ENCODE measurements at regions not wholly inside any gene's neighbourhood (a gene's known extent, or its start where the extent isn't known, plus 50 kb on each side); places are given as distances from the start of the nearest gene placed in this dataset.

DNA sequence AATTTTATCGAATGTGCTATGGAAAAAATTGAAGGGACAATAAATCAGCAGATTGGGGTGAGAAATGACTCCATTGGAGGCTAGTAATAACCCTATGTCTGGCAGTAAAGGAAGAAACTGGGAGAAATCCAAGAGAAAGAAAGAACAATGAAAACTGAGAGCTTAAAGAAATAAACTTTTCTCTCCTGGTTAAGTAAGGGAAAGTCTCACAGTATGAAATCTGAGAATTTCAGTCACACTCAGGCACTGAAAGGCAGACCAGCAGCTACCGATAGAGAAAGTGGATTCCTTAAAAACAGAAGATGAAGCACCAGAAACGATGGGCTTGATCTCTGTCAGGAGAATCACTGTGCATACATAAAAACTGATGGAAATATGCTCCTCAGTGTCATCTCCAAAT, 404.2 kb downstream of the PLPP3 start:
- Mint-ChIP-seq H3K4me3 (no peak overlapping the region), H3K9me3 (peaks cover 0 to 7% of the 10 kb centered on the region in 2 donors), H3K27me3 (no peaks in the 10 kb centered on the region), H3K36me3 (ENCODE audit: insufficient read depth) (no peaks in the 10 kb centered on the region), H3K4me1 (ENCODE audit: low read depth in 2 of 2) (no peaks in the 10 kb centered on the region), H3K27ac (no peak overlapping the region)
- ATAC-seq (replicated peaks): no peak
- DNase-seq: no peak

DNA sequence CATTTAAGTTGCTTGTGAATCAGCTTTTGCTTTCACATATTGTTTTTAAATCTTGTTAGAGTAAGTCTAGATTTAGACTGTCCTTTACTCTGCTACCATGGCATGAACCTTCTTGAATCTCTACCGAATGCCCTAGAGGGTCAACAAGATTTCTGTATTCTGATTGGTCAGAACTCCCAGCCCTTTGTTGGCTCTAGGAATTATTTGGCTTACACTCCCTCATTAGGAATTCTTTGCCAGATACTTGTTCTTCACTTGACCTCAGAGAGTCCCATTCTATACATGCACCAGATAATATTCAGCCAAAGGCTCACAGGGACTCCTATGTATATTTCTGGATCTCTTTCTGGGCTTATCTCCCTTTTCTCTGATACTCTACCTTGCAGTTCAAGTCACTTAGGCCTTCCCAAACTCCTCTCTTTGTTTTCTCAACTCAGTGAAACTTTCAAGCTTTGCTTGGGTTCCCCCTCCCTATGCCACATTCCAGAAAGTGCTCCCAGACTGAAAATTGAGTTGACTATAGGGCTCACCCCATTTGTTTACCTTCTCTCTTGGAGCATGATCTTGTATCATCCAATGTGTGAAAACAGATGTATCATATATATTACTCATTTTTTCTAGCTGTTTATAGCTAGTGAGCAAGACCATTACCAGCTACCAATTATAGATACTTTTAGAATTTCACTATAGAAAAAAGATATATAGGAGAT, 405.0 kb downstream of the PLPP3 start:
- Mint-ChIP-seq H3K36me3 (ENCODE audit: insufficient read depth) (no peaks in the 10 kb centered on the region), H3K27me3 (no peaks in the 10 kb centered on the region), H3K4me3 (no peak overlapping the region), H3K4me1 (ENCODE audit: low read depth in 2 of 2) (no peaks in the 10 kb centered on the region), H3K27ac (no peak overlapping the region), H3K9me3 (peaks cover 0 to 7% of the 10 kb centered on the region in 2 donors)
- no peak for DNase-seq
- ATAC-seq (replicated peaks): no peak

DNA sequence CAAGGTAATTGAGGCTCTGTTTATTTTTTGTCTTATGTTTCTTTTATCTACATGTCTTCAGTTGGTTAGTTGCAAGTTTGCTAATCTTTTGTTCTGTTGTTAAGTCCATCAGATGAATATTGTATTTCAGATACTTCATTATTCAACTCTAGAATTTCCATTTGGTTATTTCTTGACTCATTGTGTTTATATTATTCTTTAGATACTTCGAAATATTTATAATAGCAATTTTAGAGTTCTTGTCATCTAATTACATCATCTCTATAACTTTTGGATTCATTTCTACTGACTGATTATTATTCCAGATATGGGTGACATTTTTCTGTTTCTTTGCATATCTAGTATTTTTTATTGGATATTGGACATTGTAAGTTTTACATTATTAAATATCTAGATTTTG, 405.6 kb downstream of the PLPP3 start:
- no peak for ATAC-seq (replicated peaks)
- H3K4me3 Mint-ChIP-seq: no peak overlapping the region
- no peaks in the 10 kb centered on the region for H3K4me1 Mint-ChIP-seq (ENCODE audit: low read depth in 2 of 2)
- H3K27ac Mint-ChIP-seq: no peak overlapping the region
- no peak for DNase-seq
- H3K9me3 Mint-ChIP-seq: peaks cover 0 to 7% of the 10 kb centered on the region in 2 donors
- no peaks in the 10 kb centered on the region for H3K27me3 Mint-ChIP-seq
- no peaks in the 10 kb centered on the region for H3K36me3 Mint-ChIP-seq (ENCODE audit: insufficient read depth)

DNA sequence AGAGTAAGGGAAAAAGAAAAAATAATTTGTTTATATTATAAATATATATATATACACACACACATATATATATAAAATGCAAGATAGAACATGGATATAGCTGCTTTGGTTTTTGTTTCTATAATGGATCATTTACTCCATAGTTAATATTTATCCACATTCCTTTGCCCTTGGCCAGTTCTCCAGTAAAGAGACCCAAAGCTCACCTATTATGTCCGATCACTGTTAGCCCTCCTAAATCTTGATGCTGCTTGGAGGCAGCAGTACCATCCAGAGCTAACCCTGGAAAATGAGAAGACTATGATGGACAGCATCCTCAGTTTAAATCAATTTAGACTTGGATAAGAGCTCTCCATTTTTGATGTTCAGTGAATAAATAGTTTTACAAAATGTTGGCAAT, 407.7 kb downstream of the PLPP3 start:
- ATAC-seq (replicated peaks): no peak
- Mint-ChIP-seq H3K36me3 (ENCODE audit: insufficient read depth) (no peaks in the 10 kb centered on the region), H3K27ac (no peak overlapping the region), H3K27me3 (no peaks in the 10 kb centered on the region), H3K9me3 (peaks cover 0 to 7% of the 10 kb centered on the region in 2 donors), H3K4me1 (ENCODE audit: low read depth in 2 of 2) (no peaks in the 10 kb centered on the region), H3K4me3 (no peak overlapping the region)
- DNase-seq: no peak

DNA sequence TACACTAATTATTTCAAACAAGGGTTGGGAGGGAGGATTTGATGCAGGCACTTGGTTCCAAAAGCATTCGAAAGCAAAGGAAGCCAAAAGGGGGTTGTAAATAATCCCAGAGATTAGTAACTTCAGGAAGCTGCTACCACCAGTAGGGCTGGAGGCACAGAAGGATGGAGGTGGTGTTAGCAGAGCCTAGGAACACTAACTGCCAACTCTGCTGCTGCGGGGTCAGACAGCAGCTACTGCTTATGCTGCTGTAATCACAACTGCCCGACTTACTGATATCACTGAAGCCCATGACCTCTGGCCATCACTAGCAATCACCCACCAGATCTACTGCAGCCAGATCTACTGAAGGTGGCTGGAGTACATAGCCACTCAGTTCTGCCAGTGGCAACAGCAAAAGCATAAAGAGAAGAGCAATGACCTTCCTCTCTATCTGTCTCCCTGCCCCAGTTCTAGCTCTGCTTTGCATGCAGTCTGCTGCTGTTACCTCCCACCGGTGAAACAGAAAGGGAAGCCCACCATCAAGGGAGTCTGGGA, 408.5 kb downstream of the PLPP3 start:
- H3K9me3 Mint-ChIP-seq: peaks cover 4 to 7% of the 10 kb centered on the region in 2 donors
- H3K36me3 Mint-ChIP-seq (ENCODE audit: insufficient read depth): no peaks in the 10 kb centered on the region
- ATAC-seq (replicated peaks): no peak
- no peak overlapping the region for H3K4me3 Mint-ChIP-seq
- no peak for DNase-seq
- no peaks in the 10 kb centered on the region for H3K4me1 Mint-ChIP-seq (ENCODE audit: low read depth in 2 of 2)
- no peak overlapping the region for H3K27ac Mint-ChIP-seq
- H3K27me3 Mint-ChIP-seq: peaks cover 0 to 3% of the 10 kb centered on the region in 2 donors

DNA sequence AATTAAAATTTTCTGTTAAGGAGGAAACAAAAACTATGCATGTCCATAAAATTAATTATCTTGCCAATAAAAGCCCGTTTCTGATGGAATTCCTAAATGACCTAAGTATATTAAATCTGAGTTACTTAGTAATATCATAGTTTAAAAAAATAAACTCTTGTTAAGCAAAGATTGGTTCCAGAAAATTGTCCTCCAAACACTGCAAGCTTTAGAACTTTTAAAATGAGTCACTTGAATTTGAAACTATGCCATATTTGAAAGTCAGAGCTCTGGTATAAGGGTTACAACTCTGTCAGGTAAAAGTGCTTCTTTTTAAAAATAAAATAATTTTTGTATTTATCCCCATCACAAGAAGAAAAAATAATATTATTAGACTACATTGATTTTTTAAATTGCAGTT, 409.5 kb downstream of the PLPP3 start:
- Mint-ChIP-seq H3K36me3 (ENCODE audit: insufficient read depth) (no peaks in the 10 kb centered on the region), H3K9me3 (peaks cover 4 to 7% of the 10 kb centered on the region in 2 donors), H3K4me1 (ENCODE audit: low read depth in 2 of 2) (no peaks in the 10 kb centered on the region), H3K27ac (no peak overlapping the region), H3K27me3 (peaks cover 0 to 6% of the 10 kb centered on the region in 2 donors), H3K4me3 (no peak overlapping the region)
- DNase-seq (no peak), ATAC-seq (replicated peaks) (no peak)

DNA sequence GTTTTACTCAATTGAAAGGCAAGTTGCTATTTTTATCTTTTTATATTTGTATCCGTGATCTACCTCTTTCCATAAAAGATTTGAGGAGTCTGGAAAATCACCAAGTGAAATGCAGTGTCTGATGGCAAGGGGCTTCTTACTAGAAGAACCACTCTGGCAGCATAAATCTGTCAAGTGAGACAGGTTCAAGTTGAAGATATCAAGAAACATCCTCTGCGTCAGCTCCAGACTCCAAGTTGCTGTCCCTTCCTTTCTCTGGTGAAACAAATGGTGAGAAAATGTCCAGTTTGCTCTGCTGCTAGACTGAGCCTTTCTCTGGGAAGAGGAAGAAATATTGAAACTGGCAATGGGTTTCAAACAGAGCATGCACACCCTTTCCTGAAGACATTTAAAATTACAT, 411.2 kb downstream of the PLPP3 start:
- DNase-seq (no peak), ATAC-seq (replicated peaks) (no peak)
- Mint-ChIP-seq H3K27me3 (peaks cover 0 to 6% of the 10 kb centered on the region in 2 donors), H3K9me3 (peaks cover 0 to 4% of the 10 kb centered on the region in 2 donors), H3K36me3 (ENCODE audit: insufficient read depth) (no peaks in the 10 kb centered on the region), H3K4me3 (no peak overlapping the region), H3K4me1 (ENCODE audit: low read depth in 2 of 2) (no peaks in the 10 kb centered on the region), H3K27ac (no peak overlapping the region)

DNA sequence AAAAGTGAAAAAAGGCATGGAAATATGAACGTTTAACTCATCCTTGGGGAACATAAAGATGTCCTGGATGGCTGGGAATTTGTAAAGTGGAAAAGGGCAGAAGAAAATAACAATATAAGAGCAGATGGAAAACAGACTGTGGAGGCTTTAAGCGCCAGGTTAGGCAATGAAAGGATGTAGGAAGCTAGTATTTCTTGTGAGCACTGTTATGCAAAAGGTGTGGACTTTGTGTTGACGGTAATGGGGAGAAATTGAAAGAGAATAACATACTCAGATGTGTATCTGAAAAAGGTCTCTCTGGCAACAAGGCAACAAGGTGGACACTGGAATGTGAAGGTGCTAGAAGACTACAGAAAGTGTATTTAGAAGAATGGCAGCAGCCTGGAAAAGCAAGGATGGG, 411.8 kb downstream of the PLPP3 start:
- H3K27me3 Mint-ChIP-seq: peaks cover 0 to 6% of the 10 kb centered on the region in 2 donors
- DNase-seq (no peak), ATAC-seq (replicated peaks) (no peak)
- no peak overlapping the region for H3K4me3 Mint-ChIP-seq
- peaks cover 0 to 4% of the 10 kb centered on the region in 2 donors for H3K9me3 Mint-ChIP-seq
- no peak overlapping the region for H3K27ac Mint-ChIP-seq
- H3K4me1 Mint-ChIP-seq (ENCODE audit: low read depth in 2 of 2): no peaks in the 10 kb centered on the region
- no peaks in the 10 kb centered on the region for H3K36me3 Mint-ChIP-seq (ENCODE audit: insufficient read depth)

DNA sequence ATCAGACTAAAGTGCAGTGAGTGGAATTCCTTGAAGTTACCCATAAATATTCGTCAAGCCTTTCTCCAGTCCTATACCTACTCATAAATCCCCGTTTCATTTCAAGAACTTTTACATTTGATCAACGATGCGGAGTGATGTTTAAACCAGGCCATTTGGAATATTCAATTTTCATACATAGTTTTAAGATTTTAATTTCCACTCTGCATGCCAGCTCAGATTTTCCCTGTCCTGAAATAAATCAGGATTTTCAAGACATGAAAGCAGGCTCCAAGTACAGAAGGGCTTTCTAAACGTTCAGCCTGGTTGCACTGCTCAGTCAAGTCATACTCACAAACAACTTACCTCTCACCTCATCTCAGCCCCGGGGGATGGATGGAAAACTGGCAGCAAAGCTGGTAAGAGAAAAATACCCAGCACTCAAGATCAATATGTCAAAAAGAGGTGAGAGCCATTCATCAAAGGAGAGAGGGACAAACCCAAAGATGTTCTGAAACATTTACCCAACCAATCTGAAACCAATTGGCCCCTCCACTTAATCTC, 418.5 kb downstream of the PLPP3 start:
- ATAC-seq (replicated peaks) (no peak), DNase-seq (no peak)
- Mint-ChIP-seq H3K4me3 (no peak overlapping the region), H3K27me3 (peaks cover 0 to 3% of the 10 kb centered on the region in 2 donors), H3K36me3 (ENCODE audit: insufficient read depth) (no peaks in the 10 kb centered on the region), H3K9me3 (peaks cover 2 to 7% of the 10 kb centered on the region in 2 donors), H3K4me1 (ENCODE audit: low read depth in 2 of 2) (no peaks in the 10 kb centered on the region), H3K27ac (no peak overlapping the region)

DNA sequence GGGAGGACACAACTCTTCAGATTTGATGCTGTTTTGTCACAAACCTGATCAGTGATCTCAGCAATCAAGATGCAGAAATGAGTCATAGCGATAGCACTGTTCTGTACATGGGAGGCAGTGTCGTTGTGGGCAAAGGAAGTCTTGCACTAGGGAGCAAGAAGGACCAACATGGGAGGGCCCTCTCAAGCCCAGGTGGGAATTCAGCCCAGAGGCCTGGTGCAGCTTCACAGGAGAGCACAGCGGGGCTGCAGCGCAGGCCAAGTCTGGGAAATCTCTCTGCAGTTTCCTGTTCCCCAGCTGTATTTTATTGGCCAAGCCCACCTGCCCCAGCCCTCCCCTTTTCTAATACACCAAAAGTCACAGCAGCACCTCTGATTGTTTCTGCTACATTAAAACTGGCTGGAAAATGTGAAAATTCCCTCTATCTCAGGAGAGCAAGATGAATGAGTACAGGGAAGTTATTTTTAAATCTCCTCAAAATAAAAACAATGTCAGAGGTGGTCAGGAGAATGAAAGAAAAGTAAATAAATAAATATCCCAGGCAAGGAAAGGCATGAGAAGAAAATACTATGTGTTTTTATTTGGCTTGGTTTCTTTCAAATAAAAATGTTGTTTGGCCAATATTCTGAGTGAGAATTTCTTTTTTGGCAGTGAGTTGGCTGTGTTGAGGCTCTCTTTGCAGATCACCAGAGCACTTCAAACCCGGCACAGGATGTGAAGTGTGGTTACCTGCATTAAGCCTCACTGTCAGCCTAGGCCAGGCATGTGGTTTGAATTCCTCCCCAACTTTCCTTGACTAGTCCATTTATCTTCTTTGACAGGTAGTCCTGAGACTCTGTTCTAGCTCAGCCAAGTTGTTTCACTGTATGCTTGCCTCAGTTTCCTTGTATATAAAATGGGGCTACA, 422.1 kb downstream of the PLPP3 start:
- no peaks in the 10 kb centered on the region for H3K36me3 Mint-ChIP-seq (ENCODE audit: insufficient read depth)
- ATAC-seq (replicated peaks) (no peak), DNase-seq (no peak)
- H3K27ac Mint-ChIP-seq: no peak overlapping the region
- no peaks in the 10 kb centered on the region for H3K4me1 Mint-ChIP-seq (ENCODE audit: low read depth in 2 of 2)
- no peak overlapping the region for H3K4me3 Mint-ChIP-seq
- peaks cover 2 to 7% of the 10 kb centered on the region in 2 donors for H3K9me3 Mint-ChIP-seq
- H3K27me3 Mint-ChIP-seq: no peaks in the 10 kb centered on the region

DNA sequence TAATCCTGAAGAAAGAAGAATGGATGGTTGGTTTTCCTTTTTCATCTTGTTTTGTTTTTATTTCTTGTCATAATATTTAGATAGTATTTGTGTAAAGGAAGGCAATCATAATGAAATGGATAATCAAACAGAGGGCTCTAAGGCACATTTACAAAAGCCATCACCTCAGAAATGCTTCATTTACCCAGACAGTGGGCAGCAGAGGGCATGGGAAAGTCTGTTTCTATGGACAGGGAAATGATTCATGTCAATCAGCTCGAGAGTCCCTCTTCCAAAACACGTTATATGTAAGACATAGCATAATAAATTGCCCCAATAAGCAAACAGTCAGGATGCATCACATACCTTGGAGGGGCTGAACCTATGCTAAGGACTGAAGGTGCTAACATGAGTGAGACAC, 426.1 kb downstream of the PLPP3 start:
- ATAC-seq (replicated peaks): no peak
- no peaks in the 10 kb centered on the region for H3K9me3 Mint-ChIP-seq
- H3K4me3 Mint-ChIP-seq: no peak overlapping the region
- no peaks in the 10 kb centered on the region for H3K36me3 Mint-ChIP-seq (ENCODE audit: insufficient read depth)
- no peak for DNase-seq
- H3K4me1 Mint-ChIP-seq (ENCODE audit: low read depth in 2 of 2): no peaks in the 10 kb centered on the region
- H3K27me3 Mint-ChIP-seq: no peaks in the 10 kb centered on the region
- H3K27ac Mint-ChIP-seq: no peak overlapping the region

DNA sequence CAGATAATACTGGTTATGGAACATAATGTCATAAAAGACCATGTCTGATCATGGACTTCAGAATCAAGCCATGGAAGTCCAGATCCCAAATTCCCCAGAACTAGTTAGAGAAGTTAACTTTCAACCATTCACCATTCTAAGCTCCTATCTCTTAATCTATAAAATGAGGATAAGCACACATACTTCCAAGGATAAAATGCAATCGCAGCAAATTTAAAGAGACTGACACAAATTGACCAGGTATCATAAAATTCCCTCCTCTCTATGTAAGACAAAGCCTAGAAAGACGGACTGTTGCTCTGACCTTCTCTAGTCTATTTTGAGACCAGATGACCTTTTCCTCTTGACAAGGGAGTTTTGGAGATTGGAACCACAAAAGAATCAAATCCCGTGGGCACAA, 426.7 kb downstream of the PLPP3 start:
- H3K4me3 Mint-ChIP-seq: no peak overlapping the region
- DNase-seq (no peak), ATAC-seq (replicated peaks) (no peak)
- H3K36me3 Mint-ChIP-seq (ENCODE audit: insufficient read depth): no peaks in the 10 kb centered on the region
- H3K9me3 Mint-ChIP-seq: no peaks in the 10 kb centered on the region
- H3K4me1 Mint-ChIP-seq (ENCODE audit: low read depth in 2 of 2): no peaks in the 10 kb centered on the region
- no peaks in the 10 kb centered on the region for H3K27me3 Mint-ChIP-seq
- no peak overlapping the region for H3K27ac Mint-ChIP-seq

DNA sequence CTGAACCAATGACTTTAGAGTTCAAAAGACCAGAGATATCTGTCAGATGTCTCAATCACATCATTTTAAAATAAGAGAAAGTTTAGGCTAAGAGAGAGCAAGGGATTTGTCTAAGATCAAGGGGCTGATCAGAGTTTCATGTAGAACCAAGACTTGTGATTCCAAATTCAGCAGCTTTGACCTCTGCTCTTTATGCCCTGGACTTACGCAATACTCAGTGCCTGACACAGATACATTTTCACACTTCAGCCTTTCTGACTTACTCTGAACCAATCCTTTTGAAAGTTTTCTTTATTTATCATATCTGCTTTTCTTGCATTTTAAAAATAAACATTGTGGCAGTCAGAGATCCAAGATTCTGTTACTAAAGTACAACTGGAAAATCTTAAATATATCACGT, 428.0 kb downstream of the PLPP3 start:
- H3K36me3 Mint-ChIP-seq (ENCODE audit: insufficient read depth): no peaks in the 10 kb centered on the region
- no peak for ATAC-seq (replicated peaks)
- no peak for DNase-seq
- H3K27ac Mint-ChIP-seq: no peak overlapping the region
- H3K27me3 Mint-ChIP-seq: no peaks in the 10 kb centered on the region
- H3K9me3 Mint-ChIP-seq: no peaks in the 10 kb centered on the region
- no peak overlapping the region for H3K4me3 Mint-ChIP-seq
- no peaks in the 10 kb centered on the region for H3K4me1 Mint-ChIP-seq (ENCODE audit: low read depth in 2 of 2)

All from effector memory CD8-positive, alpha-beta T cell (primary cell).